OCI-LY7 (cell line): ENCODE measurements at regions not wholly inside any gene's neighbourhood (a gene's known extent, or its start where the extent isn't known, plus 50 kb on each side); places are given as distances from the start of the nearest gene placed in this dataset.
"Not testable (repeated sequence)": the region's sequence is repeated elsewhere in the genome, so short reads cannot be mapped to it uniquely, and the experiment has no call there.

ENCODE experiments used
- BruUV-seq: library from RNA; stranded (reverse); fragments of 400-500 nt; replicated peaks from 2 replicates; lab custom pipeline; 2021; lab: Mats Ljungman, UMichigan
- CTCF ChIA-PET: fragments of 300-600 bp; sonication (Branson Sonifier 250); formaldehyde crosslinking; loops from one replicate; lab custom pipeline; 2022; ENCODE audit warnings: antibody characterized with exemption; ENCODE audit not compliant: unreplicated experiment; lab: Charles Lee
- POLR2A ChIA-PET: fragments of 300-600 bp; sonication (Branson Sonifier 250); formaldehyde crosslinking; loops from one replicate; lab custom pipeline; 2022; ENCODE audit warnings: antibody characterized with exemption; lab: Charles Lee
- DNase-seq: peaks from one replicate; pipeline ENCODE4 v3.0.0-alpha.2; 2015; ENCODE audit warnings: low spot score
- H2AFZ ChIP-seq: fragments of 200-600 bp; sonication (generic), shearing (Covaris generic); 2 replicates; pipeline ENCODE4 v1.6.1; 2014; ENCODE audit warnings: mild to moderate bottlenecking, antibody characterized with exemption, low read length, moderate library complexity
- H3K27ac ChIP-seq: fragments of 200-600 bp; sonication (generic); 2 replicates; pipeline ENCODE4 v1.5.1; 2014; ENCODE audit warnings: mixed run types, low read depth, mild to moderate bottlenecking, moderate library complexity, low read length, inconsistent platforms; ENCODE audit not compliant: poor library complexity, severe bottlenecking
- H3K36me3 ChIP-seq: fragments of 200-600 bp; sonication (generic); 2 replicates; pipeline ENCODE4 v1.6.1; 2014; ENCODE audit warnings: mild to moderate bottlenecking, antibody characterized with exemption, low read length, moderate library complexity, mixed read lengths; ENCODE audit not compliant: insufficient read depth
- H3K4me1 ChIP-seq: fragments of 200-600 bp; sonication (generic); 2 replicates; pipeline ENCODE4 v1.5.1; 2014; ENCODE audit warnings: mild to moderate bottlenecking, low read length; ENCODE audit not compliant: insufficient read depth, poor library complexity, severe bottlenecking
- H3K4me2 ChIP-seq: fragments of 200-600 bp; sonication (generic); 2 replicates; pipeline ENCODE4 v1.6.1; 2014; ENCODE audit warnings: mild to moderate bottlenecking, low read length
- H3K4me3 ChIP-seq: fragments of 200-600 bp; sonication (generic); 2 replicates; pipeline ENCODE4 v1.5.1; 2014; ENCODE audit warnings: mild to moderate bottlenecking, low read depth, low read length; ENCODE audit not compliant: poor library complexity, severe bottlenecking
- H3K79me2 ChIP-seq: fragments of 200-600 bp; sonication (generic); 2 replicates; pipeline ENCODE4 v1.6.1; 2016; ENCODE audit warnings: low read depth, mild to moderate bottlenecking, low read length, moderate library complexity, mixed read lengths; ENCODE audit not compliant: insufficient read depth
- H3K9me2 ChIP-seq: fragments of 200-600 bp; sonication (generic); 2 replicates; pipeline ENCODE4 v1.6.1; 2016; ENCODE audit warnings: mild to moderate bottlenecking, low read length, mixed read lengths; ENCODE audit not compliant: insufficient read depth
- H3K9me3 ChIP-seq: fragments of 200-600 bp; sonication (generic); 2 replicates; pipeline ENCODE4 v1.6.1; 2014; ENCODE audit warnings: mild to moderate bottlenecking, mixed run types, low read length, mixed read lengths
- H4K20me1 ChIP-seq: fragments of 200-600 bp; sonication (generic); 2 replicates; pipeline ENCODE4 v1.6.1; 2014; ENCODE audit warnings: mild to moderate bottlenecking, antibody characterized with exemption, low read length, moderate library complexity, mixed read lengths; ENCODE audit not compliant: insufficient read depth
- EZH2phosphoT487 ChIP-seq: fragments of 200-600 bp; sonication (generic); IDR thresholded peaks from 2 replicates; pipeline ENCODE4 v1.6.1; 2018; ENCODE audit warnings: low read depth, borderline replicate concordance, mild to moderate bottlenecking, mixed run types, antibody characterized with exemption, low read length, moderate library complexity, mixed read lengths
- intact Hi-C: fragments of 100-400 bp; cut with micrococcal nuclease; formaldehyde crosslinking; loops from one replicate; pipeline ENCODE4 v1.10.0; 2022; ENCODE audit not compliant: unreplicated experiment
- TF ChIP-seq, protein P1 (sequence below): fragments of 200-600 bp; sonication (generic); conservative IDR thresholded peaks from 2 replicates; pipeline ENCODE4 v1.5.1; 2014; ENCODE audit warnings: mild to moderate bottlenecking, antibody characterized with exemption, low read length, moderate library complexity, mixed read lengths

DNA sequence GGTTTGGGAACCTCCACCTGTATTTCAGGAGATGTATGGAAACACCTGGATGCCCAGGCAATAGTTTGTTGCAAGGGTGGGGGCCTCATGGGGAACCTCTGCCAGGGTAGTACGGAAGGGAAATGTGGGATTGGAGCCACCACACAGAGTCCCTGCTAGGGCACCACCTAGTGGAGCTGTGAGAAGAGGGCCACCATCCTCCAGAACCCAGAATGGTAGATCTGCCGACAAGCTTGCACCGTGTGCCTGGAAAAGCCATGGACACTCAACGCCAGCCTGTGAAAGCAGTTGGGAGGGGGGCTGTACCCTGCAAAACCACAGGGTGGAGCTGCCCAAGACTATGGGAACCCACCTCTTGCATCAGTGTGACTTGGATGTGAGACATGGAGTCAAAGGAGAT lies 407.2 kb downstream of the PSAT1 start:
- CTCF ChIA-PET, result interaction anchor here (0.6 kb wide), 1 partner anchor 14 kb away, joined by 3 read pairs; no protein-coding TSS in a partner anchor
- BruUV-seq, intact Hi-C loops, H3K36me3 ChIP-seq, H4K20me1 ChIP-seq, H3K9me2 ChIP-seq, H3K4me3 ChIP-seq, DNase-seq, H3K4me2 ChIP-seq, H3K4me1 ChIP-seq, H3K79me2 ChIP-seq, H2AFZ ChIP-seq, POLR2A ChIA-PET, H3K9me3 ChIP-seq, H3K27ac ChIP-seq: not testable (repeated sequence)
- TF ChIP-seq, protein P1, sequence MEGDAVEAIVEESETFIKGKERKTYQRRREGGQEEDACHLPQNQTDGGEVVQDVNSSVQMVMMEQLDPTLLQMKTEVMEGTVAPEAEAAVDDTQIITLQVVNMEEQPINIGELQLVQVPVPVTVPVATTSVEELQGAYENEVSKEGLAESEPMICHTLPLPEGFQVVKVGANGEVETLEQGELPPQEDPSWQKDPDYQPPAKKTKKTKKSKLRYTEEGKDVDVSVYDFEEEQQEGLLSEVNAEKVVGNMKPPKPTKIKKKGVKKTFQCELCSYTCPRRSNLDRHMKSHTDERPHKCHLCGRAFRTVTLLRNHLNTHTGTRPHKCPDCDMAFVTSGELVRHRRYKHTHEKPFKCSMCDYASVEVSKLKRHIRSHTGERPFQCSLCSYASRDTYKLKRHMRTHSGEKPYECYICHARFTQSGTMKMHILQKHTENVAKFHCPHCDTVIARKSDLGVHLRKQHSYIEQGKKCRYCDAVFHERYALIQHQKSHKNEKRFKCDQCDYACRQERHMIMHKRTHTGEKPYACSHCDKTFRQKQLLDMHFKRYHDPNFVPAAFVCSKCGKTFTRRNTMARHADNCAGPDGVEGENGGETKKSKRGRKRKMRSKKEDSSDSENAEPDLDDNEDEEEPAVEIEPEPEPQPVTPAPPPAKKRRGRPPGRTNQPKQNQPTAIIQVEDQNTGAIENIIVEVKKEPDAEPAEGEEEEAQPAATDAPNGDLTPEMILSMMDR, result peak; percentile 36; the same call in 1 of the 2 replicates

DNA sequence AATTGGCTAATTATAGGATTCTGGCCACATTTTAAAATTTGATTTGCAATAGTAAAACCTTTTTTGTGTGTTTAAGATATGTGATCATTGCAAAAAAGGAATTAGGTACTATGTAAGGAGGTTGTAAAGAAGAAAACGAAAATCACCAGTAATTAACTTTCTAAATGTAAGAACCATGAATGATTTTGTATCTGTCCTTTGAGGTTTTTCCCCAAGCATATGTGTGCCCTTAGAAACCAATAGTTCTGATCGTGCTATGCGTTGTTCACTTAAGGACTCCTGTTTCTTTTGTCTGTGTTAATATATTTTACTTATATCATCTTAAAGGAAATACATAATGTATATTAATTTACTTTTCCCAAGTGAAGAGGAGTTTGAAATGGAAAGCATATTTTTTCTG lies 410.2 kb downstream of the PSAT1 start:
- CTCF ChIA-PET, result no interaction called here
- H3K4me2 ChIP-seq, result no peak overlapping the region

DNA sequence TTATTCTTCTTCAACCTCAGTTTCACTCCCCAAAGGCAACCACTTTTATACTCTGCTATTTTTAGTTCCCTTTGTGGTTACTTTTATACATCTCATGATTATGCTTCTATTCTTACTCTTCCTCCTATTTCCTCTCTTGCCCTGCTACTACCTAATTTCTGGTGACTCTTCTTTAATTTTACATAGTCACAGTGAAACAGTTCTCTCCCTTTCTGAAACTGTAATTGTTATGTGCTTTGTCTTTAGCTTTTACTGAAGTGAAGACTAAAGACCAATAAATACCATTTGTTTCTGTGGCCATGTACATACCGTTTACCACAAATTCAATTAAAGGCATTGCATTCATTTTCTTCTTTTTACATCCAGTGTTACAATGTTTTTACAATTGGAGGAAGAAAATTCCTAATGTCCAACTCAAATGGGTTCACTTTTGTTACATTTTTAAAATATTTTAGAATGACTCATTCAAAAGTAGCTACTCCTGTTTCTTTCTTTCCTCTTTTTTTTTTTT lies 410.6 kb downstream of the PSAT1 start:
- no peak overlapping the region for H3K4me3 ChIP-seq
- H2AFZ ChIP-seq, result no peak overlapping the region
- H3K4me2 ChIP-seq, result no peak overlapping the region
- TF ChIP-seq, protein P1, result no peak
- no peak for TF ChIP-seq EZH2phosphoT487
- intact Hi-C loops, result no loop called here
- H3K9me2 ChIP-seq, result no peaks in the 10 kb centered on the region
- no peaks in the 10 kb centered on the region for H3K4me1 ChIP-seq
- CTCF ChIA-PET, result no interaction called here
- POLR2A ChIA-PET, result interaction anchor here (0.6 kb wide), 2 partner anchors 145 to 1491 kb away, joined by 3 to 5 read pairs; no protein-coding TSS in a partner anchor
- no peak for DNase-seq
- BruUV-seq, result no TSS peak
- no peaks in the 10 kb centered on the region for H3K36me3 ChIP-seq
- H3K79me2 ChIP-seq, result no peaks in the 10 kb centered on the region
- H3K9me3 ChIP-seq, result no peaks in the 10 kb centered on the region
- no peak overlapping the region for H3K27ac ChIP-seq
- H4K20me1 ChIP-seq, result no peaks in the 10 kb centered on the region

More for the DNA sequence above, 410.2 kb downstream of the PSAT1 start:
- no peak overlapping the region for H3K27ac ChIP-seq
- no peaks in the 10 kb centered on the region for H3K4me1 ChIP-seq
- no peaks in the 10 kb centered on the region for H3K36me3 ChIP-seq
- intact Hi-C loops, result no loop called here
- no peak for DNase-seq
- TF ChIP-seq, protein P1, result no peak
- TF ChIP-seq EZH2phosphoT487, result no peak
- H3K9me3 ChIP-seq, result no peaks in the 10 kb centered on the region
- no peak overlapping the region for H3K4me3 ChIP-seq
- POLR2A ChIA-PET, result interaction anchor here (0.6 kb wide), 2 partner anchors 144 to 1492 kb away, joined by 3 to 5 read pairs; no protein-coding TSS in a partner anchor
- no peaks in the 10 kb centered on the region for H3K79me2 ChIP-seq
- no TSS peak for BruUV-seq
- no peak overlapping the region for H2AFZ ChIP-seq
- H4K20me1 ChIP-seq, result no peaks in the 10 kb centered on the region
- H3K9me2 ChIP-seq, result no peaks in the 10 kb centered on the region
